ENCODE measurements at regions not wholly inside any gene's neighbourhood (a gene's known extent, or its start where the extent isn't known, plus 50 kb on each side); places are given as distances from the start of the nearest gene placed in this dataset.

DNA sequence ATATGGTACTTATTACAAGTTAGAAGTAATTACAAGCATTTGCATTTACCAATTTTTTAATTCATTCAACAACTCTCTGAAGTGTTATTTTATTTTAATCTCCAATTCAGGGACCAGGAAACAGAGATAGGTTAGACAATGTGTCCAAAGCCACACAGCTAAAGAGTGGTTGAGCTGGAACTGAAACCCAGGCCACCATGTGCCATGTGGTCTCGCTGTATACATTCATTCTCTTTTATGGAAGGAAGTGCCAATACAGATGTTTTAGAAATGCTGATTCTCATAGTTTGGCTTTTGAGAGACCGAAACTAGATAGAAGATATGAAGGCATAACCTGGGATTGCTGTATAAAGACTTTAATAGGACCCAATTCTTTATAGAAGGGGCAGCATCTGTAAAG, 684.6 kb upstream of the ID2 start:
- no peaks in the 10 kb centered on the region for H3K79me2 ChIP-seq (ENCODE audit: insufficient read depth, low read length)
- no peaks in the 10 kb centered on the region for H3K36me3 ChIP-seq (replicated peaks in 1 of 2; ENCODE audit: control insufficient read depth in 1 of 2, insufficient read depth in 2 of 2, low read length in 2 of 2)
- peaks cover 0 to 2% (median 0%) of the 10 kb centered on the region in 3 donors for H3K27me3 Mint-ChIP-seq (ENCODE audit: low read depth in 3 of 3)
- H3K4me2 ChIP-seq (replicated peaks; ENCODE audit: extremely low read depth, low read length, poor library complexity, severe bottlenecking), result no peak overlapping the region
- no peak overlapping the region for H3K4me3 Mint-ChIP-seq
- H3K27ac ChIP-seq (ENCODE audit: low read depth in 1 of 2, low read length in 2 of 2), result no peak overlapping the region
- H3K4me3 ChIP-seq (replicated peaks in 1 of 3; ENCODE audit: low read depth in 2 of 3, low read length in 3 of 3), result no peak overlapping the region
- no peaks in the 10 kb centered on the region for H4K20me1 ChIP-seq (ENCODE audit: insufficient read depth, low read length)
- H3K4me1 Mint-ChIP-seq, result peaks cover 8% of the 10 kb centered on the region
- no peaks in the 10 kb centered on the region for H3K27me3 ChIP-seq (ENCODE audit: control insufficient read depth in 2 of 2, insufficient read depth in 2 of 2, low read length in 2 of 2)
- no peak overlapping the region for H2AFZ ChIP-seq (ENCODE audit: insufficient read depth, low read depth, low read length, poor library complexity, severe bottlenecking)
- peaks cover 0 to 2% of the 10 kb centered on the region in 2 donors for H3K4me1 ChIP-seq (ENCODE audit: control insufficient read depth in 1 of 2, insufficient read depth in 2 of 2, low read length in 2 of 2)
- 57% methylated on average over 1 of the region's 2 CpGs for WGBS (ENCODE audit: insufficient coverage)
- TF ChIP-seq, protein P1, sequence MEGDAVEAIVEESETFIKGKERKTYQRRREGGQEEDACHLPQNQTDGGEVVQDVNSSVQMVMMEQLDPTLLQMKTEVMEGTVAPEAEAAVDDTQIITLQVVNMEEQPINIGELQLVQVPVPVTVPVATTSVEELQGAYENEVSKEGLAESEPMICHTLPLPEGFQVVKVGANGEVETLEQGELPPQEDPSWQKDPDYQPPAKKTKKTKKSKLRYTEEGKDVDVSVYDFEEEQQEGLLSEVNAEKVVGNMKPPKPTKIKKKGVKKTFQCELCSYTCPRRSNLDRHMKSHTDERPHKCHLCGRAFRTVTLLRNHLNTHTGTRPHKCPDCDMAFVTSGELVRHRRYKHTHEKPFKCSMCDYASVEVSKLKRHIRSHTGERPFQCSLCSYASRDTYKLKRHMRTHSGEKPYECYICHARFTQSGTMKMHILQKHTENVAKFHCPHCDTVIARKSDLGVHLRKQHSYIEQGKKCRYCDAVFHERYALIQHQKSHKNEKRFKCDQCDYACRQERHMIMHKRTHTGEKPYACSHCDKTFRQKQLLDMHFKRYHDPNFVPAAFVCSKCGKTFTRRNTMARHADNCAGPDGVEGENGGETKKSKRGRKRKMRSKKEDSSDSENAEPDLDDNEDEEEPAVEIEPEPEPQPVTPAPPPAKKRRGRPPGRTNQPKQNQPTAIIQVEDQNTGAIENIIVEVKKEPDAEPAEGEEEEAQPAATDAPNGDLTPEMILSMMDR (IDR thresholded peaks at IDR 0.05), result no peak
- H3K36me3 Mint-ChIP-seq, result no peaks in the 10 kb centered on the region
- no peak overlapping the region for H3K27ac Mint-ChIP-seq
- no peaks in the 10 kb centered on the region for H3K9me3 Mint-ChIP-seq
- intact Hi-C loops (cut with micrococcal nuclease), result no loop called here
- DNase-seq, result no peak
- no peaks in the 10 kb centered on the region for H3K9me3 ChIP-seq (replicated peaks in 1 of 2; ENCODE audit: control insufficient read depth in 1 of 2, insufficient read depth in 1 of 2, low read length in 2 of 2)
- H3K9ac ChIP-seq (ENCODE audit: insufficient read depth, low read length, poor library complexity, severe bottlenecking), result no peak overlapping the region

DNA sequence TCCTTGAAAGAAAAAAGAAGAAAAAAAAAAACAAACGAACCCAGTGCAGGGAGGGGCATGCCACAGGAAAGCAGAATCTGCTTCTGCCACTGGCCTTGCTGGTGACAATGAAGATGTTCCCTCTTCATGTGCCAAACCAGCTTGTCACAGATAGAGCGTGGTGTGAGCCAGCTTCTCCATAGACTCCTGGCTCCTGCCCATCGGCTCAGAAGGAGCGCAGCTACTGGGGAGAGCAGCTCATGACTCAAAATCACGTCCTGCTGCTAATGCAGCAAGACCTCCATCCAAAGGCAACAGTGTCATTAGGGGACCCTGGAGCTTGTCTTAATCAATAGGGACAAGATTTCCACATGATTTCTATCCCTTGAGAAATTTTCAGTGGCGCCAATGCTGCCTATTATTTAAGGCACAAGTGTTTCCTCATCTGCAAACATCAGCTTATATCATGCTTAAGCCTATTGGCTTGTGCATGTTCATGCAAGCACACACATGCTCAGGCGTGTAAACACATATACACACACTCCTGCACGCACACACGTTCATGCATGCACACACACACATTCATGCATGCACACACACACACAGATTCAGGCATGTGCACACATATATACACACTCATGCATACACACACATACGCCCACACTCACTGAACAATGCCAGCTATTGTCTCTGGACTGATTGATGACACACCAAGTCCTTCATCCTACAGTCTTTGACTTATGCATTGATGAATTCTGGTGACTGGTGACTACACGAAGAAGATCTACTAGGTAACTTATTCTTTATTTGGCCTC, 682.0 kb upstream of the ID2 start:
- WGBS (ENCODE audit: insufficient coverage), result 88% methylated on average over 8 of the region's 11 CpGs
- H3K27me3 Mint-ChIP-seq (ENCODE audit: low read depth in 3 of 3), result peaks cover 0 to 2% (median 0%) of the 10 kb centered on the region in 3 donors
- peaks cover 0 to 9% of the 10 kb centered on the region in 2 donors for H3K4me1 ChIP-seq (ENCODE audit: control insufficient read depth in 1 of 2, insufficient read depth in 2 of 2, low read length in 2 of 2)
- no peak overlapping the region for H3K4me3 ChIP-seq (replicated peaks in 1 of 3; ENCODE audit: low read depth in 2 of 3, low read length in 3 of 3)
- H3K4me3 Mint-ChIP-seq, result no peak overlapping the region
- intact Hi-C loops (cut with micrococcal nuclease), result loop anchor here (5.0 to 10.0 kb wide), 3 partner anchors 175 to 687 kb away; no protein-coding TSS in a partner anchor
- no peak overlapping the region for H3K27ac ChIP-seq (ENCODE audit: low read depth in 1 of 2, low read length in 2 of 2)
- no peak overlapping the region for H2AFZ ChIP-seq (ENCODE audit: insufficient read depth, low read depth, low read length, poor library complexity, severe bottlenecking)
- H3K4me1 Mint-ChIP-seq, result peaks cover 15% of the 10 kb centered on the region
- no peak overlapping the region for H3K9ac ChIP-seq (ENCODE audit: insufficient read depth, low read length, poor library complexity, severe bottlenecking)
- H3K4me2 ChIP-seq (replicated peaks; ENCODE audit: extremely low read depth, low read length, poor library complexity, severe bottlenecking), result no peak overlapping the region
- no peaks in the 10 kb centered on the region for H3K36me3 Mint-ChIP-seq
- H3K9me3 Mint-ChIP-seq, result no peaks in the 10 kb centered on the region
- no peaks in the 10 kb centered on the region for H3K9me3 ChIP-seq (replicated peaks in 1 of 2; ENCODE audit: control insufficient read depth in 1 of 2, insufficient read depth in 1 of 2, low read length in 2 of 2)
- no peaks in the 10 kb centered on the region for H3K27me3 ChIP-seq (ENCODE audit: control insufficient read depth in 2 of 2, insufficient read depth in 2 of 2, low read length in 2 of 2)
- H3K27ac Mint-ChIP-seq, result no peak overlapping the region
- no peak for DNase-seq
- no peaks in the 10 kb centered on the region for H3K36me3 ChIP-seq (replicated peaks in 1 of 2; ENCODE audit: control insufficient read depth in 1 of 2, insufficient read depth in 2 of 2, low read length in 2 of 2)
- no peaks in the 10 kb centered on the region for H3K79me2 ChIP-seq (ENCODE audit: insufficient read depth, low read length)
- TF ChIP-seq, protein P1 (IDR thresholded peaks at IDR 0.05), result no peak
- H4K20me1 ChIP-seq (ENCODE audit: insufficient read depth, low read length), result no peaks in the 10 kb centered on the region

Data from CD14-positive monocyte (primary cell).